DMS53 treated with DMSO at 0.1 percent for 48 hours (cell line): ENCODE measurements at regions not wholly inside any gene's neighbourhood (a gene's known extent, or its start where the extent isn't known, plus 50 kb on each side); places are given as distances from the start of the nearest gene placed in this dataset.

Experiments
- DNase-seq: peaks from one replicate; lab custom pipeline; 2025; ENCODE audit not compliant: unreplicated experiment; lab: John Stamatoyannopoulos, UW

- DNase-seq = no peak
Measured at GRCh38 chr4:113849771-113850170, 88.2 kb upstream of the CAMK2D start.

- DNase-seq = no peak
Measured at GRCh38 chr4:113847710-113848109, 86.2 kb upstream of the CAMK2D start.

GRCh38 chr4:113846433-113846832 is 84.9 kb upstream of the CAMK2D start:
- DNase-seq = no peak

- no peak for DNase-seq
Measured at GRCh38 chr4:113845138-113845537, 83.6 kb upstream of the CAMK2D start.

- DNase-seq = peak; percentile 46
Measured at GRCh38 chr4:113844369-113844768, 82.8 kb upstream of the CAMK2D start.

- no peak for DNase-seq
Measured at GRCh38 chr4:113840861-113841260, 79.3 kb upstream of the CAMK2D start.

- DNase-seq = no peak
Measured at GRCh38 chr4:113838460-113838859, 76.9 kb upstream of the CAMK2D start.

- DNase-seq = peak; percentile 34
Measured at GRCh38 chr4:113837397-113837796, 75.9 kb upstream of the CAMK2D start.

GRCh38 chr4:113835005-113835404 is 73.5 kb upstream of the CAMK2D start:
- DNase-seq = no peak

- DNase-seq = no peak
Measured at GRCh38 chr4:113834298-113834697, 72.8 kb upstream of the CAMK2D start.

- DNase-seq = no peak
Measured at GRCh38 chr4:113832803-113833202, 71.3 kb upstream of the CAMK2D start.

- DNase-seq = no peak
Measured at GRCh38 chr4:113831457-113831856, 69.9 kb upstream of the CAMK2D start.

- DNase-seq = no peak
Measured at GRCh38 chr4:113828702-113829101, 67.2 kb upstream of the CAMK2D start.

GRCh38 chr4:113827285-113827684 is 65.7 kb upstream of the CAMK2D start:
- no peak for DNase-seq

- DNase-seq = no peak
Measured at GRCh38 chr4:113826421-113826820, 64.9 kb upstream of the CAMK2D start.

- no peak for DNase-seq
Measured at GRCh38 chr4:113825272-113825671, 63.7 kb upstream of the CAMK2D start.

- DNase-seq = no peak
Measured at GRCh38 chr4:113824396-113824795, 62.9 kb upstream of the CAMK2D start.

- DNase-seq = no peak
Measured at GRCh38 chr4:113823291-113823659, 61.7 kb upstream of the CAMK2D start.

- DNase-seq = no peak
Measured at GRCh38 chr4:113822555-113823290, 61.2 kb upstream of the CAMK2D start.

GRCh38 chr4:113821856-113822255 is 60.3 kb upstream of the CAMK2D start:
- DNase-seq = no peak

- no peak for DNase-seq
Measured at GRCh38 chr4:113820108-113820507, 58.6 kb upstream of the CAMK2D start.

GRCh38 chr4:113815826-113816225 is 54.3 kb upstream of the CAMK2D start:
- no peak for DNase-seq

- DNase-seq = no peak
Measured at GRCh38 chr4:113811359-113811758, 49.8 kb upstream of the CAMK2D start.
